ENCODE measurements at regions not wholly inside any gene's neighbourhood (a gene's known extent, or its start where the extent isn't known, plus 50 kb on each side); places are given as distances from the start of the nearest gene placed in this dataset.

- TF ChIP-seq CTCF (IDR thresholded peaks at IDR 0.05), result no peak
- no peak for TF ChIP-seq POLR2A (IDR thresholded peaks at IDR 0.05)
Observed at GRCh38 chr9:91160599-91161464, 200.9 kb downstream of the AUH start.

All from esophagus squamous epithelium (tissue), 4 donors.